OCI-LY1 (cell line): ENCODE measurements at regions not wholly inside any gene's neighbourhood (a gene's known extent, or its start where the extent isn't known, plus 50 kb on each side); places are given as distances from the start of the nearest gene placed in this dataset.

ENCODE experiments used
- CTCF ChIP-seq: fragments of 200-600 bp; sonication (generic), shearing (Covaris generic); IDR thresholded peaks from 2 replicates; pipeline ENCODE4 v1.5.1; 2017; ENCODE audit warnings: mild to moderate bottlenecking, antibody characterized with exemption, low read length, moderate library complexity, mixed read lengths
- EZH2 ChIP-seq: fragments of 200-600 bp; sonication (generic), shearing (Covaris generic); IDR thresholded peaks from 2 replicates; pipeline ENCODE4 v1.8.0; 2017; ENCODE audit warnings: borderline replicate concordance, mixed run types, mild to moderate bottlenecking, antibody characterized with exemption, low read length, moderate library complexity, mixed read lengths

DNA sequence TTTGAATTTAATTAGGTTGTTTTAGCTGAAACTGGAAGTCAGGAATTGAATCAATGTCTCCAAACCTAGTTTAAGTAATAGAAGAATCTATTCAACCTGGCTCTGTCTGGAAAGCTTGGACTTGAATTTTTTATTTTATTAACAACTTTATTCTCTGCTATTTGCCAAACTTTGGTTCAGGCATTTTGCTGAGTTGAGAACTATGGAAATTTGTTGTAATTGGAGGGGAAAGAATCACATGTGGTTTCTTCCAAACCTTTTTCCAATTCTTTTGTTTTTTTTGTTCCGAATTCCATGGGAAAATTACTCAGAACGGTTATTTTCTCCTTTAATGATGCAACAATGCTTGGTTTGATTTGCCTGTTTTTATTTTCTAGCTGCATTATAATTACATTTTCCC lies 98.2 kb upstream of the RPS23 start:
- TF ChIP-seq CTCF = no peak
- no peak for TF ChIP-seq EZH2
